CD4-positive, alpha-beta T cell treated with Interleukin-6 at 100 ng/mL for 8 hours (primary cell): ENCODE measurements at regions not wholly inside any gene's neighbourhood (a gene's known extent, or its start where the extent isn't known, plus 50 kb on each side); places are given as distances from the start of the nearest gene placed in this dataset.

Source experiments
- DNase-seq: peaks from one replicate; pipeline ENCODE4 v3.0.0-alpha.2; 2020; ENCODE audit warnings: mixed read lengths, low spot score

DNA sequence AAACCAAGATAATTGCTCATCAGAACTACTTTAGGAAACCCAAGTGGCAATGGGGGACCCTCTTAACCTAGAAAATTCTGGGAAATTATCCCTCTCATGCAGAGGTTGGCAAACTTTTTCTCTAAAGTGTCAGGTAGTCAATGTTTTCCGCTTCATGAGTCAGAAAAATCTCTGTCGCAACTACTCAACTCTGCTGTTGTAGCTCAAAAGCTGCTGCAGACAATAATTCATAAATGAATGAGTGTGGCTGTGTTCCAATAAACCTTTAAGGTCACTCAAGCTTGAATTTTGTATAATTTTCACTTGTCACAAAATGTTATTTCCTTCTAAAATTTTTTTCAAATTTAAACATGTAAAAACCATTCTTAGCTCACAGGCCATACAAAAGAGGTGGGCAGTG lies 193.4 kb upstream of the MID1 start:
- DNase-seq, result no peak

DNA sequence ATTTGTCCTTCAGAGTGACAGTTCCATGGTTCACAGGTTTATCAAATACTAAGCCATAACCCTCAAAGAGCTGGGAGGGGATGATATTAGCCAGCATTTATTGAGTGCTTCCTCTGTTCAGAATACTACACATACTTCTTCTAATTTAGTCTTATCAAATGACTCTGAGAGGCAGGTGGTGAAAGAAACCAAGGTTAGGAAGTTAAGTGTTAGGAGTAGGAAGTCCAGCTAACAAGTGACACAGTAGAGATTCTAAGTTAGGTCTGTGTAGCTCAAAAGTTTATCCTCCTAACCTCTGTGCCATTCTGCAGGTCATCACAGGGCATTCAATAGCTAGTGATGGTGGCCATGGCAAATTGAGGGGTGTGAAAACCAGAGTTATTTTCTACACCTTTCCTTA lies 198.3 kb upstream of the MID1 start:
- DNase-seq, result no peak

DNA sequence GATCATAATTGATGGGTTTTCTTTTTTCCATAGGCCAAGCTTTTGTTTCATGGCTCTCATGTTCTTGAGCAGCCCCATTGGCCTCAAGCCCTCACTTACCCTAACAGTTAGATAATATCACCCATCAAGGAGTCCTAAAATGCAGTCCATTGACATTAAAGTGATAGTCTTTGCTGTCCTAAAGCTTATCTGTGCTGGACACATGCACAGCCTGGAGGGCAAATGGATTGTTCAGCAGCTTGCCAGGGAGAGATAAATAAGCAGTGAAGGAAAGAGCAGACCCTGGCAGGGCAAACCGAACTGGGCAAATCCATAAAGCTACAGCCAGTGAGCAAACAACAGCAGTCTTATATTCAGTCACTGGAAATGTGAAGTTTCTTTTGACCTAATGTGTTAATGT lies 199.6 kb upstream of the MID1 start:
- no peak for DNase-seq

DNA sequence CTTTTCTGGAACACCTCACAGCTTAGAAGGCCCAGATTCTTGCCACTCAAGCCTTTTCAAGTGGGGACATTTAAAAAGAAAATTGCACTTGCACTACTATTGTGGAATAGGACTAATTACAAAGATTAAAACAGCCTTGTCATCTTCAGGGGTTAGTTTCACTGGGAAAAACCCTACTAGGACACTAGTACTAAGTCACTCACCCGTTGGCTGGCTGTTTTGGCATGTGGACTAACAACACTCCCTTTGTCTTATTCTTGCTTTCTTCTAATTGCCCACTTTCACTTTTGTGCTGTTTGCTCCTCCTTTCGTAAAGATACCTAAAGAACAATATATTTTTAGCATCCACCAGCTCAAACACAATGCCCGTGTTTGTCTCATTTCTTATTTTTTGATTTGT lies 200.9 kb upstream of the MID1 start:
- DNase-seq, result no peak

DNA sequence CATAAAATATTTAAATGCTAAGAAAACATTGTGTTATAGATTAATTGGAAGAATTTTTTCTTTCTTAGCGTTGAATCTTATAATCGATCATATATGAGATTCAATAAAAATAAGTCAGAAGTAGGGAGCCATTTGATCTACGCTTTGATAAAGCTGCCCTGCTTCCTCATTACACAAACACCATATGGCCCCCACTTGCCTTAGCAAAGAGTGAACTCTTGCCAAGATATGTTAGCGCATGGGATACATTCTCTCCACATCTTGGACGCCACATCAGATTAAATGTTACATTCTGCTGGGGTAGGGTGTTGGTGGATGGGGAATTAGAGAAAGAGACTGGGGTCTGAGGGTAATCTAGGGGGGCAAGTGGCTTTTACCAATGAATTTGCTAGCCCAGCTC lies 207.7 kb upstream of the MID1 start:
- no peak for DNase-seq

- no peak for DNase-seq
Measured at GRCh38 chrX:10828640-10829039, 208.3 kb upstream of the MID1 start.

- no peak for DNase-seq
Measured at GRCh38 chrX:10831716-10832502, 211.5 kb upstream of the MID1 start.

DNA sequence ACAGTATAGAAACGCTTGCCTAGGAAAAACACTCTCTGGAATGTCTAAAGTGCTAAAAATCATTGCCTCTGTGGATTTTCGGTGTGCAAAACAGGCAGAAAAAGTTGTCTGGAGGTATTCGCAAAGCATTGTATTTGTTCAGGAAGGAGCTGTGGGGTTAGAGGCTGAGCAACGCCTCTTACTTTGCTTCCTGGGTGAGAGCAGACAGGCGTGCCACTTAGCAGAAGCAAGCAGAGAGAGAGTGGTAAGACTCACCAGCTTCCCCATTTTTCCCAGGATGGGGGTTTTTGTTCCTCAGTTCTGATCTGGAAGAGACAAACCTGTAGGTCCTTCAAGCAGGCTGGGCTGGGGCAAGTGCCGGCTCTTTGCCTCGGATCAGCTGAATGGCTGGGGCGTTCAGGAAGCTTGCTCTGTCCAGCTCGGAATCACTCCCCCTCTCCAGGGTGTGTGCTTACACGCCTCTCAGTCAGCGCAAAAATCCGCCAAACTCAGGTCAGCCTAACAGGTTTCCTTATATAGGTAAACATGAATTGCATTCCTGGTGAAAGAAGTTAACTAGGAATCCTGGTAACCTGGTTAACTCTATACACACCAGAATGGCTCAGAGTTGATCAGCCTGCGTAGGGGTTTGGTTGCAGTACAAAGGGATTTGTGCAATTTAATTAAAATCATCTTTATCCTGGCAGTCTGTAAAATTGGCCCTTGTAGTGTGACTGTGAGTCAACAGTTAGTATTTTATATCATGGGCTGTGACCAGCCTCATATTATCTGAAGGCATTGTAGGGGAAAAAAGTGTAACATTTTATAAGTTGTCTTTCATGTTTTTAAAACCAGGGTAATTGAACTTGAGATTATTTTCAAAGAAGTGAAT lies 213.1 kb upstream of the MID1 start:
- no peak for DNase-seq

DNA sequence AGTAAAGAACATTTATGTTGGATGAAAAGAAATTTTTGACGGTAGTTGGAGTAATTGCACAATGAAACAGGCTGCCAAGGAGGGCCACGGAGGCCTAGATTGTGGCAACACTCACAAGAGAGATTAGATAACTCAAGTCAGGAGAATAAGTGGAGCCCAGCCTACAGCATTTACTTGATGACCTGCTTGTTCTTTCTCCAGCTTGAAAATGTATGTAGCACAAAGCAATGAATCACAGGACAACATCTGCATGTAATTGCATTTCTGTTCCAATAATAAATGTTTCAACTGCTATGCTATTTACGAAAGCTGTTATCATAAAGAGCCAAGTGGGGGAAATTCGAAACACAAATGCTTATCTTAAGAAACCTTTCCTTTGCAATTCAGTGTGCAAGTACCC lies 221.2 kb upstream of the MID1 start:
- no peak for DNase-seq

DNA sequence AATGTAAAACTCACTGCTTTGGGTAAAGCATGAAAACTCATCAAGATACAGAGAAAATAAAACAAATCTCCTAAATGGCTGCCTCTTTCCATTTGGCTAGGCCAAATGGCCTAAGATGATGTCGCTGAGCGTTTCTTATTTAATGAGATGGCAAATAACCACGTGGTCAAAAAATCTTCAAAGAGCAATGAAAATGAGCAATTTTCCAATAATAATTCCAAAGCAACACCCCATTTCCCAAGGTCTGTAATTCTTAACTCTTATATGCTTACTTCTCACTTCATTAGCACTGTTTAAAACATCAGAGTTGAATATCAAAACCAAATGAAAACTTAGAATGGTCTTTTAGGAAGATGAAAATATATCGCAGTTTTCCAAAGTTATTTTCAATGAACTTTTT lies 222.3 kb upstream of the MID1 start:
- no peak for DNase-seq

DNA sequence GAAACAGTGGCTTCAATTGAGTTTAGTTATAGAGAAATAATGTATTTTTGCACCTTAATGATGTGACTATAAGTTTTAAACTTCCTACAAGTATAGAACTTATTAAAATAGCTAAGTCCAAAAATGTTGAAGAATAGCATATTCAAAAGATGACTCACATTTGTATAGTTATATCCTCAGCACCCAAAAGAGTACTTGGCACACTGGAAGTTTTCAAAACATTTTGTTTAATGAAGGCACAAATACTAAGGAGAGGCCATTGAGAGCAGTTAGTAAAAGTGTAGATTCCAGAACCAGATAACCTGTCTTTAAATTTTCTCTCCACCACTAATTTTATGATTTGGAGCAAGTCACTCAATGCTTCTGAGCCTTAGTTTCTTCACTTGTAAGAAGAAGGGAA lies 226.9 kb upstream of the MID1 start:
- no peak for DNase-seq

DNA sequence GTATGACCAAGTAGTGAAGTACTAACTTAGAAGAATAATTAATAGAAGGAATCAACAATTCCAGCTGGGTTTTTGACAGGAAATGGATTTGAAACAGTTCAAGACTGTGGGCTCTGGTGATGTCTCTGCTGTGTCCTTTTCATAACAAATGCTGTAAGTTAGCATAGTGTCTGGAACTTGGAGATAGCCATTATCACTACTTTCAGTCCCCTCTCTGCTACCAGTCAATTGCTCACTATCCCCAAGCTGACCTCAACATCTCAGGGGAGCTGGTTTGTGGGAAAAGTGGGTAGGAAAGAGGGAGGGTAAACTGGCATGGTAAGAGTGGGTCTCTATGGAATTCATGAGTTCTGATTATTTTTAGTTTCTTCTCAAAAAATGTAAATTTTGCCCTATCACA lies 231.4 kb upstream of the MID1 start:
- DNase-seq, result no peak

- no peak for DNase-seq
Measured at GRCh38 chrX:10854594-10854993, 234.2 kb upstream of the MID1 start.

DNA sequence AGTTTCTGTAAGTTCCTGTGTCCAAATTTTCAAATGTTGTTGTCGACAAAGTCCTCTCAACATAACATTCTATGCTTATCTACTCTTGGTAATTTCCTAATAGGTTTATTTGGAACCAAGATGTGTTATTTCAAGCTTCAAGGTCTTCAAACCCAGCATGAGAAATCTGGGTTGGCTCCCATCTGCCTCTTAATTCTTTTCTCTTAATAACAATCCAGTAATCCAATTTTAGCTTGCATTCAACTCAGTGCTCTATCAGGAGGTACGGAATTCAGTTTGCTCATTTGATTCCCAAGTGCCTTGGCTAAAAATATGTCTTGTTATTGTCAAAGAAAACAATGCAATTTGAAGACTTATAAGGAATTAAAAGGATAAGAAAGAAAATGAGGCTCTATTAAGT lies 235.5 kb upstream of the MID1 start:
- DNase-seq, result no peak

DNA sequence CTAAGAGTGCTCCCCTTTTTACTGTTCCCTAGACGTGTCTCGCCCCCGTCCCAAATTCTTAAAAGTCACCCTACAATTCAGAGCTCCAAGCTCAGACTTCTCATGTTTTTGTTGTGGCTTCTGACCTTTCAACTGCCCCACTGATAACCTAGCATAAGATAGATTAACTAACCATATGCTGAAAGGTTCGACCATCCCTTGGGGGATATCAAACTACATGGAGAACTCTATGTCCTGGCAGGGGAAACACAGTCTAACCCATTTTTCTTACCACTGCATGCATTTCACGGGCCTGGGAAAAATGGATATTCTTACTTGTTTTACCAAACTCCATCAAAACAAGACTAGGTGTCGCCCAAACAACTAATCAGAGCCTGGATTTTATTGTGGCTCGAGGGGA lies 236.4 kb upstream of the MID1 start:
- DNase-seq, result no peak

- DNase-seq, result no peak
Measured at GRCh38 chrX:10859353-10859752, 239.0 kb upstream of the MID1 start.

- no peak for DNase-seq
Measured at GRCh38 chrX:10875995-10876394, 235.1 kb upstream of the HCCS start.

DNA sequence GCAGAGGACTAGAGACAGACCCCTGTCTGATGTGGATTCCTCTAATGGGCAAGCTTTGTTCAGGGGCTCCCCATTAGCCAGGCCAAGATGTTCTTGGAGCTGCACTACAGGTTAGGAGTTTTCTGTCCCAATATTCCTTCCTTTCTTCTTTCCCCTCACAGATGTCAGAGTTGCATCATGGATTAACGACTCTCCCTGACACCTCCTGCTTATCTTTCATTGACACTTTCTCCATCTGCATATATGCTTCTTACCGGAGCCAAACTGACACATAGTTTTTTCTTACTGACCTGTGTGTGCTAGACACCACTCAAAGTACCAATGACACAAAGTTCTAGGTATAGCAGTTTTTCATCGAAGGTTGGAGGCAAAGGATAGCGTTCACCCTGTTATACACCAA lies 228.6 kb upstream of the HCCS start:
- no peak for DNase-seq

DNA sequence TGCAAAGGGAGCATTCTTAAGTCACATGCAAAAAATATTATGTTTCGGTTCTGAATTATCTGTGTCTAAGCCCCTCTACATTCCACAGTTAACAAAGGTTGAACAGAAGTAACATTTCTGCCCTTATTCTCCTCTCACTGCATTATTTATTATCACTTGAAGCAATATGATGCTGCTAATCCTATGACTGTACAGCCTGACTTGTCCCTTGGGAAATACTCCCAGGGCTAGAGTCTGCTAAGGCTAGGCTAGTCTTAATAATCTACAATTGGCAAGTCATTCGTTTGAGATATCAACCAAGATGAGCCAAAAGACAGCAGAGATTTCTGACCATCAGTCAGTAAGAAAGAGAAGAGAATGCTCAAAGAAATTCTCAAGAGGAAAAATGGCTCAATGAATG lies 226.9 kb upstream of the HCCS start:
- no peak for DNase-seq

DNA sequence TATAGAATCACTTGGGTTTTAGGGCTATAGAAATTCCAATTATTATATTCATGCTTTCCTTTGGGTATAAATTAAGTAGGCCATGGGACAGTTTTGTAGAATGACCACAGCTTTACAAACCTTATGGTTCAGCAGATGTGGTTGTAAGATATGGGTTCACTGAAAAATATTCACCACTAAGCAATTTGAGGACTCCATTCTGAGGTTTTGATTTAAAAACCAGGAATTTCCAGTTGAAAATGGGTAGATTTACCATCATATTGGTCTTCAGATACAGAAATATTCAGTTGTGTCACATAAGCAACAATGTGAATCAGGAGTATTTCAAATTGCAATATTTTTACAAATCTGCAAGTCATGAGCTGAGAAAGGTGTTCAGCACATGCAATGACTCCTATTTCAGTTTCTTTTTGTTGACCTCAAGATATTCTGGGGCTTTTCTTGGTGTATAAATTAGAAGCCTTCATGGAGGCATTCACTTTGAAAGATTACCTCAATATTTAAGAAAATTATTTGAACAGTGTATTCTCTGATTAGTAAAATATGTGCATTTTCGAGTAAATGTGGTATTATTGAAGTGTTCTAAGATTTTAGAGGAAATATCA lies 218.4 kb upstream of the HCCS start:
- DNase-seq, result no peak

DNA sequence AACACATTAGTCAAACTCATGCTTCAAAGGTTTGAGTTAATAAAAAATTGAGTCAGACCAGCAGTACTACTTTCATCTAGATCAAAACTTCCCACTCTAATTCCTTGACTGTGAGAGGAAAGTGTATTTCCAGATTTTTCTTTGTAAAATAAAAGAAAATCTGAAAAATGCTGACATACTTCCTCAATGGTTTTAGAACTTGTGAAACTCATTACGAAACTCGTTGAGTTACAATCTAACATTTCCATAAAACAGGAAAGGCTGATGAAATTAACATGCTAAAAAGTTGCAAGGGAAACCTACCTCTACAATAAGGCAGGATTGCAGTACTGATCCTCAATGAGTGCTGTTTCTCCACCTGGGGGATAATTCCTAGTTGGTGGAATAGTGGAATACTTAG lies 217.8 kb upstream of the HCCS start:
- no peak for DNase-seq

DNA sequence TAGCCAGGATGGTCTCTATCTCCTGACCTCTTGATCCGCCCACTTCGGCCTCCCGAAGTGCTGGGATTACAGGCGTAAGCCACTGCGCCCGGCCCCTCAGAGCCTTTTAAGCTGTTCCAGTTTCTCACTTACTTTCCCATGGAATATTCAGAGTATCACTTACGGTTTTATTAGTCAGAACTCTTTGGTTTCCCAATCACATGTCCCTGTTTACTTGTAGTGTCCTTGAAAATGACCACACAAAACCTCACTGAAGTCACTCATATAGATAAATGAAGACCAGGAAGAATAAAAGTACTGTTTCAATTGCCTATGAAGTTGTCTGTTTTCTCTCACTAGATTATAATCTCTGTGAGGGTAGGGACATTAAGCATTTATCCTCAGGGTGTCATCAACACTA lies 217.2 kb upstream of the HCCS start:
- no peak for DNase-seq

DNA sequence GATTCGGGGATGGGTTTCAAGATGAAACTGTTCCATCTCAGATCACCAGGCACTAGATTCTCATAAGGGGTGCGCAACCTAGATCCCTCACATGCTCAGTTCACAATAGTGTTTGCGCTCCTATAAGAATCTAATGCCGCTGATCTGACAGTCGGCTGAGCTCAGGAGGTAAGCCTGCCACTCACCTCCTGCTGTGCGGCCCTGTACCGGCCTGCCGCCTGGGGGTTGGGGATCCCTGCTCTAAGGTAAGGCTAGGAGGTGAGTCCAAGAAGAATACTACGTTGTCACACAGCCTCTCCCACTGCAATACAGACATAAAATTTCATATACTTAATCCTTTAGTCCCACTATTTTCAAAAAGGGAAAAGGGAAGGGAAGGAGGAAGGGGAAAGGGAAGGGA lies 213.4 kb upstream of the HCCS start:
- no peak for DNase-seq
